ENCODE measurements at regions not wholly inside any gene's neighbourhood (a gene's known extent, or its start where the extent isn't known, plus 50 kb on each side); places are given as distances from the start of the nearest gene placed in this dataset.

DNA sequence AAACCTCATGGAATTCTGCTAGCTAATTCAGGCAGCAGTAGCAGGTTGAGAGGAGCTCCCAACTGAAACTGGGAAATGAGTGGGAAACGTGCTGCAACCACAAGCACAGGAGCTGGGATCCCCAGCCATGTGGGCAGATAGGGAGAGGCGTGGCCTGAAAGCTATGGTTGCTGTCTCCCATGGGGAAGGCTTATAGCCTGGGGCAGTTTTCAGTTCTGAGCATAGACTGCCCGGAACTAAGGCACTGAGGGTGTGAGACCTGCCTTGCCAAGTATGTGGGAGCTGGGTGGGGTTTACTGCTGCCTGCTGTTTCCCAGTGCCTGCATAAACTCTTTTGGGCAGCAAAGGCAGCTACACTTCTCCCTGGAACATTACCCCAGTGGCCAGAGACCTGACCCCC lies 229.5 kb downstream of the TUSC7 start:
- no peak for TF ChIP-seq POLR2A (IDR thresholded peaks at IDR 0.05)
- TF ChIP-seq, protein P1, sequence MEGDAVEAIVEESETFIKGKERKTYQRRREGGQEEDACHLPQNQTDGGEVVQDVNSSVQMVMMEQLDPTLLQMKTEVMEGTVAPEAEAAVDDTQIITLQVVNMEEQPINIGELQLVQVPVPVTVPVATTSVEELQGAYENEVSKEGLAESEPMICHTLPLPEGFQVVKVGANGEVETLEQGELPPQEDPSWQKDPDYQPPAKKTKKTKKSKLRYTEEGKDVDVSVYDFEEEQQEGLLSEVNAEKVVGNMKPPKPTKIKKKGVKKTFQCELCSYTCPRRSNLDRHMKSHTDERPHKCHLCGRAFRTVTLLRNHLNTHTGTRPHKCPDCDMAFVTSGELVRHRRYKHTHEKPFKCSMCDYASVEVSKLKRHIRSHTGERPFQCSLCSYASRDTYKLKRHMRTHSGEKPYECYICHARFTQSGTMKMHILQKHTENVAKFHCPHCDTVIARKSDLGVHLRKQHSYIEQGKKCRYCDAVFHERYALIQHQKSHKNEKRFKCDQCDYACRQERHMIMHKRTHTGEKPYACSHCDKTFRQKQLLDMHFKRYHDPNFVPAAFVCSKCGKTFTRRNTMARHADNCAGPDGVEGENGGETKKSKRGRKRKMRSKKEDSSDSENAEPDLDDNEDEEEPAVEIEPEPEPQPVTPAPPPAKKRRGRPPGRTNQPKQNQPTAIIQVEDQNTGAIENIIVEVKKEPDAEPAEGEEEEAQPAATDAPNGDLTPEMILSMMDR (IDR thresholded peaks at IDR 0.05): no peak
- no peaks in the 10 kb centered on the region for H3K4me1 ChIP-seq
- intact Hi-C loops (cut with DNase I): no loop called here
- DNase-seq: no peak
- no peak overlapping the region for H3K27ac ChIP-seq
- H3K36me3 ChIP-seq: no peaks in the 10 kb centered on the region
- 46% methylated on average over 2 to 3 of the region's 3 CpGs for WGBS, 2 donors
- H3K4me3 ChIP-seq: no peak overlapping the region
- peaks cover 0 to 4% (median 0%) of the 10 kb centered on the region in 3 donors for H3K9me3 ChIP-seq
- no peaks in the 10 kb centered on the region for H3K27me3 ChIP-seq

DNA sequence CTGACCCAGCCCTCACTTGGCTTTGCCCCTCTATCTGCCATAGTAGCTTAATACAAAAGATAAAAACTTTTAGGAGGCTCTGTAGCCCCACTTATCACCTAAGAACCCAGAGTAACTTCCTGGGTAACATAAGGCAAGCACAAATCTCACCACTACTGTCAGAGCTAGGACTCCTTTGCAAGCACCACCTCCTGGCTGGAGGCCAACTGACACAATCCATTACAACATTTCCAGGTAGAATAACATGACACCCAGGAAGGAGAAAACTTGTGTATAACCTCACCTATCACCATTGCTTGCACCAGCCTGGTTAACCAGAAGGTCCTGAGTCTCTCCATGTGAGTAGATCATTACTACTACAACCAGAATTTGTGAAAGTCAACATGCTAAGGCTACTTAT lies 230.0 kb downstream of the TUSC7 start:
- TF ChIP-seq, protein P1 (IDR thresholded peaks at IDR 0.05): no peak
- TF ChIP-seq POLR2A (IDR thresholded peaks at IDR 0.05): no peak
- peaks cover 0 to 4% (median 0%) of the 10 kb centered on the region in 3 donors for H3K9me3 ChIP-seq
- intact Hi-C loops (cut with DNase I): no loop called here
- H3K27me3 ChIP-seq: no peaks in the 10 kb centered on the region
- H3K36me3 ChIP-seq: no peaks in the 10 kb centered on the region
- no peak for DNase-seq
- H3K4me1 ChIP-seq: no peaks in the 10 kb centered on the region
- H3K27ac ChIP-seq: no peak overlapping the region
- no peak overlapping the region for H3K4me3 ChIP-seq

DNA sequence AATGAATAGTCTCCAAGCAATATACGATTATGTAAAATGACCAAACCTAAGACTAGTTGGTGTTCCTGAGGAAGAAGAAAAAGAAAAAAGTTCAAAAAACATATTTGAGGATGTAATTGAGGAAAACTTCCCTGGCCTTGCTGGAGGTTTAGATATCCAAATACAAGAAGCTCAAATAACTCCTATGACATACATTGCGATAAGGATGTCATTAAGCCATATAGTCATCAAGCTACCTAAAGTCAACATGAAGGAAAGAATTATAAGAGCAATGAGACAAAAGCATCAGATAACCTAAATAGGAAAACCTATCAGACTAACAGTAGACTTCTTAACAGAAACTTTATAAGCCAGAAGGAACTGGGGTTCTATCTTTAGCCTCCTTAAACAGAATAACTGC lies 231.1 kb downstream of the TUSC7 start:
- Histone ChIP-seq H3K27me3 (no peaks in the 10 kb centered on the region), H3K27ac (no peak overlapping the region), H3K4me1 (no peaks in the 10 kb centered on the region), H3K4me3 (no peak overlapping the region), H3K36me3 (no peaks in the 10 kb centered on the region), H3K9me3 (peaks cover 0 to 4% (median 0%) of the 10 kb centered on the region in 3 donors)
- TF ChIP-seq, protein P1 (IDR thresholded peaks at IDR 0.05): no peak
- no peak for TF ChIP-seq POLR2A (IDR thresholded peaks at IDR 0.05)
- intact Hi-C loops (cut with DNase I): no loop called here
- no peak for DNase-seq
- WGBS, 2 donors: 89 to 96% methylated on average over 2 of the region's 2 CpGs

DNA sequence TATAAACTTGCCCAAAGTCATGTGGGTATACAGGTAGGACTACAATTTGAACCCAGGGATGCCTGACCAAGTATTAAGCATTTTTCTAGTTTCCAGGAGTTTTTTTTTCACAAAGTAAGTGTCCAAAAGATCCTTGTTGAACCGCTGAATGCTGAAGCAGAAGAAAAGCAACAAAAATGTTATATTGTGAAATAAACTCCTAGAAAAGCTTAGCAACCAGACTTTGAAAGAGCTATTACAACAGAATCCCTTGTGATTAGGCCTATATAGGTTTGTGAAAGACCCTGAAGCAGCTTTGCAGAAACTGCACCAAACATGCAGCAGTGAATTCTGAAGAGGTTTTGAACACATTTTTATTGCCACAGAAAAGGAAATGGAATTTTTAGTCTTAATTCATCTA lies 236.8 kb downstream of the TUSC7 start:
- intact Hi-C loops (cut with DNase I): no loop called here
- no peak for DNase-seq
- TF ChIP-seq POLR2A (IDR thresholded peaks at IDR 0.05): no peak
- TF ChIP-seq, protein P1 (IDR thresholded peaks at IDR 0.05): no peak
- Histone ChIP-seq H3K36me3 (no peaks in the 10 kb centered on the region), H3K4me1 (no peaks in the 10 kb centered on the region), H3K9me3 (no peaks in the 10 kb centered on the region), H3K27ac (no peak overlapping the region), H3K4me3 (no peak overlapping the region), H3K27me3 (no peaks in the 10 kb centered on the region)
- 79 to 83% methylated on average over 1 of the region's 1 CpG for WGBS, 2 donors

DNA sequence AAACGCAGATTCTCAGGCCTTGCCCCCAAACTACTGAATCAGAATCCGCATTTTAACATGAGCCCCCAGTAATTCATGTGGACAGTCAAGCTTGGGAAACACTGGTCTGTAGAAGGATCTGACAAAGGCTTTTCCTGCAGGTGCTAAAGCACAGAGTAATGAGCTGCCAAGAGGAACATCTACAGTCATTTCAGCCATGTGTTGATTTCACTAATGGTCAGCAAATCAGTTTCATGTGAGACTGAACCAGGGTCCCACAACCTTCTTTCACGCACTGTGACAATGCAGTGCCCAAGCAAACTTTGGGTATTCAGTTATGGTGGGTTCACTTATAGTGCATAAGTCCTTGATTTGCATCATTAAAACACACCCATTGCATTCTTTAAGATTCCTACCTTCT lies 237.6 kb downstream of the TUSC7 start:
- Histone ChIP-seq H3K27me3 (no peaks in the 10 kb centered on the region), H3K4me3 (no peak overlapping the region), H3K36me3 (no peaks in the 10 kb centered on the region), H3K9me3 (no peaks in the 10 kb centered on the region), H3K4me1 (no peaks in the 10 kb centered on the region), H3K27ac (no peak overlapping the region)
- intact Hi-C loops (cut with DNase I): no loop called here
- no peak for TF ChIP-seq POLR2A (IDR thresholded peaks at IDR 0.05)
- TF ChIP-seq, protein P1 (IDR thresholded peaks at IDR 0.05): no peak
- 66 to 86% methylated on average over 3 of the region's 3 CpGs for WGBS, 2 donors
- DNase-seq: no peak
